HG03159 (cell line): ENCODE measurements at regions not wholly inside any gene's neighbourhood (a gene's known extent, or its start where the extent isn't known, plus 50 kb on each side); places are given as distances from the start of the nearest gene placed in this dataset.
"Not testable (repeated sequence)": the region's sequence is repeated elsewhere in the genome, so short reads cannot be mapped to it uniquely, and the experiment has no call there.

ENCODE experiments used
- ATAC-seq: cut with Tn5 transposase; IDR thresholded peaks from one replicate; pipeline ENCODE4 v1.9.1; 2021; ENCODE audit warnings: mild to moderate bottlenecking, moderate library complexity; ENCODE audit not compliant: unreplicated experiment

DNA sequence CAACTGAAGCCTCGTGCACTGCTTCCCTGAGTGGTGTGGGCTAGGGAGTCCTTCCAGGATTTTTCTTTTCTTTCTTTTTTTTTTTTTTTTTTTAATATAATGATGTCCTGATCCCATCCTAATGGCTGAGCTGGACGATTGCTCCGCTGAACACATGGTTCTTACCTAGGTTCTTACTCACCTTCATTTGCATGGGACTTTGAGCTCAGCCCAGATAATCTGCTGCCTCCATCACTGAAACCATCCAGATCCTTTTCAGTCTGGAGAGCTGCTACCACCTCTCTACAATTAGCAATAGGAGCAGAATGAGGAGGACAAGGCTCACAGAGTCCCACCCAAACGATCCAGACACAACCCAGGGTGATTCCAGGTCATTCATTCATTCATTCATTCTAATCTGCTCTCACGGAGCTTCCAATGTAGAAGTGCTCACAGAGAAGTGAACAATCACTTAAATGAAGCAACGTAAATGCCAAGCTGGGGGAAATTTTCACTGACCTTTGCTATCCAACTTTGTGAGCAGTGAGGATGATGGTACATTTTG is 246.3 kb upstream of the RREB1 start:
- no peak for ATAC-seq

DNA sequence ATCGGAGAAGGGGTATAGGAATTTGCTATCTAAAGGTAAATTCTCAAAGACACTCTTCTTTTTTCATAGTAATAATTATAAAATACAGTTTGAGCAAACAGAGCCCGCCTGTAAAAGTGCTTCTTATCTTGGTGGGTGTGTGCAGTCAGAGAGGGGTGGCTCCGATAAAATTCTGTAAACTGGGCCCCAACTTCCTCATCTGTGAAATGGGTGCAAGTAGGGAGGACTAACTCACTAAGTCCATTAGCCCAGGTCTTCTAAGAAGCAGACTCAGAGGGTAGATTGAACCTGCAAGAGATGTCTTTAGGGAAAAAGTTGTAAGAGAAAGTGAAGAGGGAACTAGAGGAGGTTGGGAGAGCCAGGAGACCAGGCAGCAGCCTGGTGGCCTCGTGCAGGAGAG is 245.8 kb upstream of the RREB1 start:
- ATAC-seq: no peak

- ATAC-seq: no peak
Measured at GRCh38 chr6:6863970-6864639, 243.7 kb upstream of the RREB1 start.

- no peak for ATAC-seq
Measured at GRCh38 chr6:6865611-6866010, 242.2 kb upstream of the RREB1 start.

GRCh38 chr6:6866656-6867403 is 240.9 kb upstream of the RREB1 start:
- ATAC-seq: no peak

DNA sequence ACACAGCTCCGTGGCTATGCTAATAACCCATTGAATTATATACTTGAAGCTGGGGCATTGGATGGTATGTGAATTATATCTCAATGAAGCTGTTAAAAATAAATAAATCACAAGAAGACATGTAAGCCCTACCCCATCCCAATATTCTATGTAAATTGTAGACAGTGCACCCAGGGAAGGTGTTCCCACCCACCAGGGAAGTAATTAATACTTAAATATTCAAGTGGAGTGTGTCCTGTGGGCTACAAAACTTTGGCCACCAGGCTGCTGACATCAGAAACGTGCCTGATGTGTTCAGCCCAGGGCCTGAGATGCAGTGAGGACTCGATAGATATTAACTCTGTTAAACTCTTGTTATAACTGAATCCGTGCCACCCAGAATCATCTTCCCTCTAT is 240.4 kb upstream of the RREB1 start:
- no peak for ATAC-seq

DNA sequence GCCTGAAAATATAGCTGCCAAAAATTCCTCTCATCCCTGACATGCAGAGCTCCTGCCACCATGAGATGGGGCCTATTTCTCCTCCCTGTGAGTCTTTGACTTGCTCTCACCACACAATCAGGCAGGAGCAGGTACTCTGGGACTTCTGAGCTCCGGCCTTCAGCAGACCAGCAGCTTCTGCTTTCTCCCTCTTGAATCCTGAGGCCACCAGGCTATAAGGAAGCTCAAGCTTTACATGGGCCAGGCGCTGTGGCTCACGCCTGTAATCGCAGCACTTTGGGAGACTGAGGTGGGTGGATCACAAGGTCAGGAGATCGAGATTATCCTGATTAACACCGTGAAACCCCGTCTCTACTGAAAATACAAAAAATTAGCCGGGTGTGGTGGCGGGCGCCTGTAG is 238.7 kb upstream of the RREB1 start:
- ATAC-seq: no peak

DNA sequence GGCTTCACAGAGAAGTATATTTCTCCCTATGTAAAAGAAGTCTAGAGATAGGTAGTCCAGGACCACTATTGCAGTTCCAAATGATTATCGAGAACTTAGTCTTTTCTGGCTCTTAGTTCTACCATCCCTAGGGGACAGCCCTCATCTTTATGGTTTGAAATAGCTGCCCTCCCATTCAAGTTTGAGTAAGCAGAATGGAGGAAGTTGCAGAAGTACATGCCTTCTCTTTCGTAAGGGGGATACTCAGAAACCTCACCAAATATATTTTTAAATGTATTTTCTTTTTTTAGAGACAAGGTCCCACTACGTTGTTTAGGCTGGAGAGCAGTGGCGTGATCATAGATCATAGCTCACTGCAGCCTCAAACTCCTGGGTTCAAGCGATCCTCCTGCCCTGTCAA is 236.8 kb upstream of the RREB1 start:
- ATAC-seq: no peak

DNA sequence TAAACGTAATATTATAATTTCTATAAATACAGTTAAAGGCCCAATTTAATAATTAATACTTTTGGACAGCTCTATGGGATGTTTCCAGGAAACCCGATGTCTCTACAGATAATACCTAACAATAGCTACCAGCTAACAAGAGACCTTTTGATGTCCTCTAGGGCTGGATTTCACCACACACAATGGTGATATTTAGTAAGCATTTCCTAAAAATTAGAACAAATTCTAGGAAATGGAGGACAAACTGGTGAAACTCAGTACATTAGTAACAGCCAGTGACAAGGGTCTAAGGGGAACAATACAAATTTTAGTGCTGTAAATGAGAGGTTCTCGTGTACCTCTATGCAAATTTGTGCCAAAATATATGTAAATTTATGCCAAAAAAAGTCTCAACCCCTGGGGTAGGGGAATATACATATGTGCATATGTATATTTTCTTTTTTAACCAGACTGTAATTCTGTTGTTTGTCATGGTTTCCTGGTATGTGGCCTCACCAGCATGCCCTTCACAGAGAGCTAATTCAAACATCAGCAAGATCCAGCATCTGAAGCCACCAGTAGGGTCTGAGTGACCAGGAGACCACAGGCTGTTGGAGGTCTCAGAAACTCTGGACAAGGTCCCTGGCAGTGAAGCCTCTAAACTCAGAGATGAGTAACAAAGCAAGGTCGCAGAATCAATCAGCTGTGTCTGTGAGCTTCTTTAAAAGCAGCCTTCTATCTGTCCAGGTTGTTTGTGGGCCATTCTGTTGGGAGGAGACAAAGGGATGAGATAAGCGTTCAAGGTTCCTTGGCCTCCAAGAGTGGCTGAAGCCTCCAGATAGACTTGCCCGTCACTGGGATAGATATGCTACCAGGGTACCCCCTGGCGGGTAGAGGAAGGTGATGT is 235.1 kb upstream of the RREB1 start:
- ATAC-seq: no peak

DNA sequence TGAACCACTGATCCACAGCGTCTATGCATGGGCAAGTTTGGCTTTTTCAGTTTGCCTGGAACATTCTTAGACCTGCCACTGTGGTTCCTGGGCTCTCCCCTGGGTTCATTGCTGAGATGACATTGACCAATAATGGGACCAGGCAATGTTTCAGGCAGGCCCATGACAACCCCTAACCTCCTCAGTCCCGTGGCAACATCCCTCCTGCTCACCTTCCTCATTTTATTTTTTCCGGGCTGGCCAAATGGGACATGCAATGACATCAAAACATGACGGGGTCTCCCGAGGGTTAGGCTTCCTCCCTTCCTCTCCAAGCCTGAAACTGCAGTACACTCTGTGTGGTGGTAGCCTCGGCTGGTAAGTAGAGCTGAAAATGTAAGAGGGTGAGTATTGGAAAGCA is 234.0 kb upstream of the RREB1 start:
- ATAC-seq: no peak

DNA sequence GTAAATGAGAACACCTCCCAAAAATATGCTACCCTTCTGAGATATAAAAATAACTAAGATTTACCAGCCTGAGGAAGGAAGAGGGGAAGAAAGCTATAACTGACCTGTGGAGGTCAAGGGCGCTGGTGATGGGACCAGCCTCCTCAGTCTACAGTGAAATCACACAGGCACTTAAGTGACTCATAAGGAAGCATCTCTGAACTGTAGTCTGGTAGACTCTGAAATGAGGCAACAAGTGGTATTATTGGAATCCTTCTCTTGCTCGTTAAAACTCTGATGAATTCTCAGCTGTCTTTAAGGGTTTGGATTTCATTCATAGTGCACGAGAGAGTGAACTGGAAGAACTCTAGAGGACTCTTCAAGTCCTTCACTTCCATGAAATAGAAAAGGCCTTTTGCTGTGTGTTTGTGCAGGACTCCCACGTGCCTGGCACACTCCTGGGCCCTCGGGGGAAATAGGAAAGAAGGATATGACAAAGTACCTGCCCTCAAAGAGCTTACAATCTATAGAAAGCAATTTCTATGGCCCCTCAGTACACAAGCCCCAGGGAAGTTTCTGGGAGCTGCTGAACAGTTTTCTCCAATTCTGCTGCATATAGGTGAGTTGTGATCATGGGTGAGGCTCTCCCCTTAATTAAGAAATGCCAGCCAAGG is 231.8 kb upstream of the RREB1 start:
- no peak for ATAC-seq

DNA sequence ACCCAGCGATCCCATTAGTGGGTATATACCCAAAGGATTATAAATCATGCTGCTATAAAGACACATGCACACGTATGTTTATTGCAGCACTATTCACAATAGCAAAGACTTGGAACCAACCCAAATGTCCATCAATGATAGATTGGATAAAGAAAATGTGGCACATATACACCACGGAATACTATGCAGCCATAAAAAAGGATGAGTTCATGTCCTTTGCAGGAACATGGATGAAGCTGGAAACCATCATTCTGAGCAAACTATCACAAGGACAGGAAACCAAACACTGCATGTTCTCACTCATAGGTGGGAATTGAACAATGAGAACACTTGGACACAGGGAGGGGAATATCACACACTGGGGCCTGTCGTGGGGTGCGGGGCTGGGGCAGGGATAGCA is 230.0 kb upstream of the RREB1 start:
- not testable (repeated sequence) for ATAC-seq

DNA sequence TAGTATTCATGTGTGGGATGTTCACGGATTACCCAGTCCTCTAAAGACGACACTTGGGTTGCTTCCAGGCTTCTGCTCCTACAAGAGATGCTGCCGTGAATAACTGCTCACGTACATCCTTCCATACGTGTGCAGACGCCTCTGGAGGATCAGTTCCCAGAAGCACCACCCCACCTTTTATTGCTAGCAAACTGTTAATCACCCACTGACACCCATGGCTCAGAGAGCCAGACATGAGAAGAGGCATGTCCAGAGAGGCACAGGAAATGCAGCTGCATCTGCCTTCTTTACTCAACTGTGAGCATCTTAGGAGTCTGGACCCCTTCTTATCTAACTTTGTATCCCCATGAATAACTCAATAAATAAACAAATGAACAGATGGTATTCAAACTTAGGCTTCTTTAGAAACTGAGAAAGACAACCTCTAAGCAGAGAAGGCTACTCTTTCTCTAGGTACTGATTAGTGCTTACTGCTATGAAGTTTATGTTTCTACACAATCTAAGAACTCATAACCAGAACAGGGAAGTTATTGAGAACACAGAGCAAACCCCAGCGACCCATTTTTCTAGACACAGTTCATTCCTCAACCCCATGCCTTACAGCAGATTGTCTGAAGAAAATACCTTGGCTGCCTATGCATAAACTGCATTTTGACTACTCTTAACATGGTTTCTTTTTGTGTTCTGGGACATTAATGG is 228.7 kb upstream of the RREB1 start:
- no peak for ATAC-seq

GRCh38 chr6:6879586-6879974 is 228.2 kb upstream of the RREB1 start:
- not testable (repeated sequence) for ATAC-seq

GRCh38 chr6:6880745-6881437 is 226.9 kb upstream of the RREB1 start:
- ATAC-seq: no peak

DNA sequence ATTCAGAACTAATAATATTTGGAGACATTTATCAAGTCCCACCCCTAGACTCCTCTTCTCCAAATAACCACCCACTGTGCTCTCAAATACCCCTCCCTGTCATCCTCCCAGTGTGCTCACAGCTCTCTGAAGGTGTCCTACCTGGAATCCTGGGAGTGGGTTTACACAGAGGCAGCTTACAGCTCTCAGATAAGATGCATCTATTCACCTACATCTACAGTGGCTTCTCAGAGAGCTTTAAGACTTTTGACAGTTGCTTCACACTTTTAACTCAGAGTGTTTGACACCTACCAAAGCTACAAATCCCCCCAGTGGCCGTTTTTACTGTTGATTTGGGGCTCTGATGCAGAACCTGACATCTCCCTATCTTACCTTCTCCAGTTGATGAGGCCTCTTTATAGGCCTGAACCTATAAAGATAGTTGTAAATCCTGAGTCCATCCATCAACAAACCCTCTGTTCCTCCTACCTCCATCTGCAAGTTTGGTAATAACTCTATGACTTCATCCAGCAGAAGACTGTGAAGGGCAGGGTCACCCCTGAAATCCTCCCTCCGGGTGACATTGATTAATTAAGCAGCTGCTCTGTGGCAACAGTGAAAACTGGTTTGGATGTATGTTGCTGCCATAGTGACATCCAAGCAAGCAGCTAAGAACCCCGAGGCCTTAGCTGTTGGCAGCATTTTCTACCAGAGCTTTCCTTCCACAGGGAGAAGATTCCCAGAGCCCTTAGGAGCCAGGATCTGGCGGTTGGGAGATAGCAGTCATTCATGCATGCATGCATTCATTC is 226.1 kb upstream of the RREB1 start:
- no peak for ATAC-seq

DNA sequence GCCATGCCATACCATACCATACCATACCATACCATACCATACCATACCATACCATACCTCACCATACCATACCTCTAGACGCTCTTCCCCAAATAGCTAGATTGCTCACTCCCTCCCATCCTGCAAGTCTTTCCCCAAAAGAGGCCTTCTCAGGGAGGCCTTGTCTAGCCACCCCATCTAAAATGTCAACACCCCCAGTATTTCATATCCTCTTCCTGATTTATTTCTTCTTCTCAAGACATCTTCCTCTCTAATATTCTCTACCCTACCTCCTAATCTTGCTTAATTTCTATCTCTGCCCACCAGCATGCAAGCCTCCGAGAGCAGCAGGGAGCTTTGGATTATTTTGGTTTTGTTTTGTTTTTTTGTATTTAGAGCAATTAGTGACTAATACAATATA is 225.2 kb upstream of the RREB1 start:
- no peak for ATAC-seq

DNA sequence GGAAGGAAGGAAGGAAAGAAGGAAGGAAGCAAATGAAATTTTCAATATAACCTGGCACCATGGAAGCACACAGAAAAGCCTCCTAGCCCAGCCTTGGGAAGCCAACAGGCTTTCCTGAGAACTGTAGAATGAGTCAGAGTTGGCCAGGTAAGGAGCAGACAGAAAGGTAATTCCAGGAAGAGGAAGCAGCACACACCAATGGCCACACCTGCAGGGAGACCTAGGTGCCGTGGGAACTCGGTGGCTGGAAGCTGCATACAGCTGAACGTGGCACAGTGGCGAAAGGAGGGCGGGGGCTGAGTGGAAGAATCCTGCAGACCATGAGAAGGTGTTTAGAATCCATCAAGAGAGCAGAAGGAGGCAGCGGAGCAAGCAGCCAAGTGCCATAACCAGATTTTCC is 224.8 kb upstream of the RREB1 start:
- ATAC-seq: no peak

DNA sequence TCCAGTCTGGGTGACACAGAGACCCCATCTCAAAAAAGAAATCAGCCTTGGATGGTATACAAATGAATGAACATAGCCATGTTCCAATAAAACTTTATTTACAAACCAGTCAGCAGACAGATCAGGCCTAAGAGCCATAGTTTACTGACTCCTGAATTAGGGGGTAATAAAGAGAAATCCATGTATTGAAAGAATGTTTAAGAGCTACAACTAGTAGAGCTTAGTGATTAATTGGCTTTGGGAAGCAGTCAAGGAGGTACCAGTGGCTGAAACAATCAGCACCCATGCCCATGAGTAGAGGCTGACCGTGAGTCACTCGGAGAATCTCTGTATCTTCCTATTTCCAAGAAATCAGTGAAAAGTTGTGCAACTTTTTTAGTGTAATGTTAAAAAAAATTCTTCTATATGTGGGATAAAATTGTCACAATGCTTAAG is 223.6 kb upstream of the RREB1 start:
- no peak for ATAC-seq
